Transverse colon (tissue), 4 donors: ENCODE measurements at regions not wholly inside any gene's neighbourhood (a gene's known extent, or its start where the extent isn't known, plus 50 kb on each side); places are given as distances from the start of the nearest gene placed in this dataset.
"Not testable (repeated sequence)": the region's sequence is repeated elsewhere in the genome, so short reads cannot be mapped to it uniquely, and the experiment has no call there.

ENCODE experiments used
- CTCF ChIP-seq, 5 experiments: fragments of 200-600 bp in 3 of 5; fragments of 450-650 bp in 2 of 5; sonication (generic) in 3 of 5; IDR thresholded peaks; 1 replicate in 2 of 5; 2 replicates in 3 of 5; pipeline ENCODE4 v1.5.1; 2016 to 2017; ENCODE audit warnings: antibody characterized with exemption in 5 of 5, inconsistent platforms in 3 of 5, mild to moderate bottlenecking in 2 of 5, moderate library complexity in 1 of 5
- EP300 ChIP-seq: sonication (generic); formaldehyde crosslinking; IDR thresholded peaks from one replicate; pipeline ENCODE4 v1.6.1; 2017; ENCODE audit warnings: antibody characterized with exemption, low read depth
- POLR2AphosphoS5 ChIP-seq, 3 donors: sonication (generic); formaldehyde crosslinking; IDR thresholded peaks; one replicate each; pipeline ENCODE4 v1.6.1; 2016; ENCODE audit warnings: antibody characterized with exemption in 3 of 3

GRCh38 chr19:27369603-27370002, 1843.3 kb downstream of the UQCRFS1 start:
- not testable (repeated sequence) for TF ChIP-seq CTCF (IDR thresholded peaks at IDR 0.05); POLR2AphosphoS5 (IDR thresholded peaks at IDR 0.05); EP300
